Kidney capillary endothelial cell (primary cell): ENCODE measurements at regions not wholly inside any gene's neighbourhood (a gene's known extent, or its start where the extent isn't known, plus 50 kb on each side); places are given as distances from the start of the nearest gene placed in this dataset.
"Not testable (repeated sequence)": the region's sequence is repeated elsewhere in the genome, so short reads cannot be mapped to it uniquely, and the experiment has no call there.

Source experiments
- DNase-seq: peaks from one replicate; pipeline ENCODE4 v3.0.0-alpha.2; 2018; ENCODE audit warnings: low spot score

GRCh38 chr6:6414931-6415330 lies 94.5 kb upstream of the F13A1 start:
- no peak for DNase-seq

- no peak for DNase-seq
Measured at GRCh38 chr6:6417475-6417874, 97.0 kb upstream of the F13A1 start.

GRCh38 chr6:6418421-6418820 lies 98.0 kb upstream of the F13A1 start:
- no peak for DNase-seq

- DNase-seq = no peak
Measured at GRCh38 chr6:6420107-6420506, 99.6 kb upstream of the F13A1 start.

GRCh38 chr6:6434151-6434550 lies 113.7 kb upstream of the F13A1 start:
- DNase-seq = no peak

- no peak for DNase-seq
Measured at GRCh38 chr6:6434723-6435122, 114.3 kb upstream of the F13A1 start.

- DNase-seq = no peak
Measured at GRCh38 chr6:6436366-6436765, 115.9 kb upstream of the F13A1 start.

- no peak for DNase-seq
Measured at GRCh38 chr6:6436946-6437345, 116.5 kb upstream of the F13A1 start.

- no peak for DNase-seq
Measured at GRCh38 chr6:6438286-6438685, 117.8 kb upstream of the F13A1 start.

- no peak for DNase-seq
Measured at GRCh38 chr6:6439778-6440177, 119.3 kb upstream of the F13A1 start.

GRCh38 chr6:6452002-6452401 lies 131.5 kb upstream of the F13A1 start:
- DNase-seq = no peak

GRCh38 chr6:6453186-6453585 lies 132.7 kb upstream of the F13A1 start:
- DNase-seq = no peak

GRCh38 chr6:6455272-6455671 lies 133.2 kb upstream of the LY86 start:
- no peak for DNase-seq

- no peak for DNase-seq
Measured at GRCh38 chr6:6458172-6458571, 130.3 kb upstream of the LY86 start.

- not testable (repeated sequence) for DNase-seq
Measured at GRCh38 chr6:6459963-6460362, 128.6 kb upstream of the LY86 start.

GRCh38 chr6:6460416-6460815 lies 128.1 kb upstream of the LY86 start:
- no peak for DNase-seq

GRCh38 chr6:6461138-6461537 lies 127.4 kb upstream of the LY86 start:
- no peak for DNase-seq

GRCh38 chr6:6466967-6467761 lies 121.4 kb upstream of the LY86 start:
- DNase-seq = no peak

GRCh38 chr6:6469074-6469473 lies 119.4 kb upstream of the LY86 start:
- no peak for DNase-seq

GRCh38 chr6:6470123-6470522 lies 118.4 kb upstream of the LY86 start:
- DNase-seq = no peak

GRCh38 chr6:6471276-6471675 lies 117.2 kb upstream of the LY86 start:
- DNase-seq = no peak

- no peak for DNase-seq
Measured at GRCh38 chr6:6474170-6474920, 114.2 kb upstream of the LY86 start.

- DNase-seq = no peak
Measured at GRCh38 chr6:6479785-6480184, 108.7 kb upstream of the LY86 start.

- no peak for DNase-seq
Measured at GRCh38 chr6:6482256-6482655, 106.3 kb upstream of the LY86 start.
